Spinal cord (tissue), 9 donors: ENCODE measurements at regions not wholly inside any gene's neighbourhood (a gene's known extent, or its start where the extent isn't known, plus 50 kb on each side); places are given as distances from the start of the nearest gene placed in this dataset.
A peak's percentile ranks its signal among the peaks of the same experiment; 100 is the strongest.

ENCODE experiments used
- DNase-seq, 6 donors: peaks; one replicate each; pipeline versions ENCODE4 v3.0.0 to v3.0.0-alpha.2; 2013 to 2015; ENCODE audit warnings: low spot score in 6 of 6, low read depth in 4 of 6
- H3K27ac ChIP-seq: one replicate; pipeline ENCODE4 v1.5.1; 2013; ENCODE audit warnings: low read depth, low read length, control low read depth
- H3K27me3 ChIP-seq: one replicate; pipeline ENCODE4 v1.6.1; 2013; ENCODE audit warnings: low read length; ENCODE audit not compliant: control insufficient read depth, insufficient read depth
- H3K36me3 ChIP-seq: one replicate; pipeline ENCODE4 v1.6.1; 2013; ENCODE audit warnings: low read length; ENCODE audit not compliant: control insufficient read depth, insufficient read depth
- H3K4me1 ChIP-seq: one replicate; pipeline ENCODE4 v1.6.1; 2013; ENCODE audit warnings: low read length; ENCODE audit not compliant: control insufficient read depth, insufficient read depth
- H3K4me3 ChIP-seq: one replicate; pipeline ENCODE4 v1.5.1; 2013; ENCODE audit warnings: low read depth, low read length, control low read depth
- H3K9me3 ChIP-seq: one replicate; pipeline ENCODE4 v1.6.1; 2013; ENCODE audit warnings: low read length; ENCODE audit not compliant: control insufficient read depth, insufficient read depth
- WGBS: methylation state at CpG from one replicate; pipeline ENCODE4 v1.1.5; 2013; ENCODE audit warnings: missing lambda C conversion rate; ENCODE audit not compliant: insufficient coverage; 5-methylcytosine and 5-hydroxymethylcytosine counted together
- donor health status: healthy.

GRCh38 chr1:198809247-198809646 lies 170.4 kb downstream of the PTPRC start:
- no peak for DNase-seq
- peaks cover 1% of the 10 kb centered on the region for H3K9me3 ChIP-seq
- no peak overlapping the region for H3K4me3 ChIP-seq
- no peaks in the 10 kb centered on the region for H3K36me3 ChIP-seq
- 89% methylated on average over 1 of the region's 1 CpG for WGBS
- no peaks in the 10 kb centered on the region for H3K4me1 ChIP-seq
- peak overlapping the region; percentile 15 for H3K27ac ChIP-seq
- no peaks in the 10 kb centered on the region for H3K27me3 ChIP-seq

DNA sequence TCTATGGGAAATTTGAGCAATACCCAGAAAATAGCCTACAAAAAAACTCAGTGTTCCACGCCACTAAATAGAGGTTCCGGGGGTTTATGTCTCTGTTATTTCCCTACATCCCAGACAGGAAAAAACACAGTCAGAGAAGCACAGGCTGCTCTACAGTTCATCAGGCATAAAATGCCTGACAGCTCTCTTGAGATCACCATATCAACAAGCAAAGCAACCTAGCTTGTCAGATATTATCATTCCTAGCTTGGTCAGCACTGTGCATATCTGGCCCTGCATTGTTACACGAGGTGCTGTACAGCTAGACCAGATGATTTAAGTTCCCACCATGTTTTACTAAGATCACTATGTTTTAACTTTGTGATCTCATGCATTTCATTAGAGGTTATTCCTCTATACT lies 172.6 kb downstream of the PTPRC start:
- no peaks in the 10 kb centered on the region for H3K4me1 ChIP-seq
- no peak overlapping the region for H3K4me3 ChIP-seq
- H3K36me3 ChIP-seq: no peaks in the 10 kb centered on the region
- no peak overlapping the region for H3K27ac ChIP-seq
- H3K27me3 ChIP-seq: no peaks in the 10 kb centered on the region
- H3K9me3 ChIP-seq: peaks cover 1% of the 10 kb centered on the region
- peak in 1 of 6 donors; percentile 15 for DNase-seq
- 33% methylated on average over 2 of the region's 3 CpGs for WGBS

DNA sequence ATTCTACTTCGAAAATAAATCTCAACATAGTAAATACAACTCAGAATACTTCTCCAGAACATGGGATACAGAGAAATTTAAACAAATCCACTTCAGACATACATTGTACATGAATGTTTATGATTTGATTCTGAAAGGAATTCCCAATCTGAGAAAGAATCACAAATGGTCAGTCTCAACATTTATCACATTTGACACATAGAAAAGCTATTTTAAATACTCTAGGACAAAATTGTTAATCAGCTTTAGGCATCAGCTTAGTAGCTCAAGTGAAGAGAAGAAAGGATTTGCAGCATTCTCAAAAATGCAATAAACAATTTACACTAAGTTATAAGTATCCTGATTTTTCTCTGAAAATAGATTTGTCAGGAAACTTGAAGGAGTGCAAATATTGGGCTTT lies 184.8 kb downstream of the PTPRC start:
- no peaks in the 10 kb centered on the region for H3K9me3 ChIP-seq
- H3K4me1 ChIP-seq: no peaks in the 10 kb centered on the region
- H3K27ac ChIP-seq: no peak overlapping the region
- WGBS: no CpG with 5 or more reads among the region's 1 CpG
- H3K27me3 ChIP-seq: no peaks in the 10 kb centered on the region
- DNase-seq: no peak
- no peak overlapping the region for H3K4me3 ChIP-seq
- H3K36me3 ChIP-seq: peaks cover 2% of the 10 kb centered on the region

DNA sequence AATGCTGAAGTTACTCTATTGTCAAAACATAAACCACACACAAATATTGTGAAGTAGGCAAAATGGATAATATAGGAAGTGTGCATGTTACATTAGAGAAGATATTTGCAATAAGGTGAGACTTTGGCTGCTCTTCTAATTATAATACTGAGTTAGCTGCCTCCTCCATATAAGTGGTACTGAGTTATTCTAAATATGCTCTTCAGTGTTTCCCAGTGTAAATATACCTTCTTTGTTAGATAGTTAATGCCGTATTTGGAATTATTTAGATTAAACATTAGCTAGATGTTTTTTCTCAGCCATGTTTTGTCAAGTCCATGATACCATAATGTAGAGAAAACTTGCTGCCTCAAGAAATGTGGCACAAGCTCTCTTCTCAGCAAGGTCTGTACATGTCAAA lies 186.4 kb downstream of the PTPRC start:
- H3K27me3 ChIP-seq: no peaks in the 10 kb centered on the region
- no CpG with 5 or more reads among the region's 1 CpG for WGBS

DNA sequence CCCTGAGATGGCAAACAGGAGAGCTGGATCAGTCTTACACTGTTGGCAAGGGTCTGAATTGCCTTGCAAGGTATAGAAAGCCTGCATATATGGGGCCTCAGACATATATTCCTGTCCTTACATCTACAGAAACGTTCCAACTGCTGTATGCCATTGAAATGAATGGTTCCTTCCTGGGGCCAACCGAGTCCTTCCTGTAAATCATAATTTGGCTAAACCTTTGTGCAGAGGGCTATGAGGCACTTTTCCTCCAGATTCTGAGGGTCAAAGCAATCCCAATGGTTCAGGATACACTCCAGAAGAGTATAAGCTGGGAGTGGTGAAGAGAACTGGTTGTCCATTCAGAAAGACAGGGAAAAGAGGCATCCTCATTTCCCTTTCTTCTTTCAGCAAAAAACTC lies 190.5 kb downstream of the PTPRC start:
- Histone ChIP-seq H3K4me1 (no peaks in the 10 kb centered on the region), H3K27me3 (no peaks in the 10 kb centered on the region), H3K36me3 (peaks cover 2% of the 10 kb centered on the region), H3K4me3 (no peak overlapping the region), H3K27ac (no peak overlapping the region), H3K9me3 (no peaks in the 10 kb centered on the region)
- WGBS: 100% methylated on average over 1 of the region's 2 CpGs
- no peak for DNase-seq

More for the DNA sequence above, 186.4 kb downstream of the PTPRC start:
- H3K9me3 ChIP-seq: no peaks in the 10 kb centered on the region
- no peak overlapping the region for H3K4me3 ChIP-seq
- no peaks in the 10 kb centered on the region for H3K4me1 ChIP-seq
- peaks cover 2% of the 10 kb centered on the region for H3K36me3 ChIP-seq
- no peak overlapping the region for H3K27ac ChIP-seq
- no peak for DNase-seq

DNA sequence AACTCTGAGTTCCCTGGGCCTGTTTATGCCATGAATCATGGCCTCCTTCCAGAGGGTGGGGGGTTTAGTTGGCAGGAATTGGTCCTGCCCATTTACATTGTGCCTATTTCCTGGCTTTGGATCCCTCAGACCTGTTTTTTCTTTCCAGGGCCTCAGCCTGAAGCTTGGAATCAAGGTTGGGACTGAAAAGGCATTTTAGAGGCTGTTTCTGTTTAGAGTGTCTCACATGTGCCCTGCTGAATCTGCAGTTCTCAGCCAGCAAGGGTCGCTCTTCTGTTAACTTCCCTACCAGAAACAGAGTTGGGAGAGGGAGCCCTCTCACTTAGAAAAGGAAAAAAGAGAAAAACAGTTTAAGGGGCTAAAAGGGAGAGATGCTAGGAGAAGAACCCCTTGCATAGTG lies 191.1 kb downstream of the PTPRC start:
- Histone ChIP-seq H3K4me1 (no peaks in the 10 kb centered on the region), H3K36me3 (peaks cover 2% of the 10 kb centered on the region), H3K4me3 (no peak overlapping the region), H3K9me3 (no peaks in the 10 kb centered on the region), H3K27ac (no peak overlapping the region), H3K27me3 (no peaks in the 10 kb centered on the region)
- no CpG with 5 or more reads among the region's 1 CpG for WGBS
- peak in 2 of 6 donors; percentile 44 to 86 for DNase-seq

DNA sequence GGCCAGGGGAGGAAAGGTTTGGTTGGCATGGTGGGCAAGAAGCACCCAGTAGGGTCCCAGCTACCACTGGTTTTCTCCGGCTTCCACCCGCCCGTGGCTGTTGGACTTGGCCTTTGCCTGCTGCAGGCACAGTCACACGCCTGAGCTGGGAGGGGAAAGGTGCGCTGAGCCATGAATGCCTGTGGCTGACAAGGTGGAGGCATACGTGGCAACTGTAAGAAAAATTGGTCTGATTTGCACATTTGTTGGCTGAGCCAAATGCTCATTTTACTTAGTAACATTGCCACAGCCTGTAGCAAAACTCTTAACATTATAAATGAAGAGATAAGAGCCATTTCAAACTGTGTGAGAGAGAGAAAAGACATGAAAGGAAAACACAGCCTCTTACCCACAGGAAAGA lies 191.6 kb downstream of the PTPRC start:
- no peaks in the 10 kb centered on the region for H3K9me3 ChIP-seq
- no peaks in the 10 kb centered on the region for H3K27me3 ChIP-seq
- 80% methylated on average over 5 of the region's 6 CpGs for WGBS
- peaks cover 2% of the 10 kb centered on the region for H3K36me3 ChIP-seq
- DNase-seq: peak in 2 of 6 donors; percentile 19 to 21
- H3K4me3 ChIP-seq: no peak overlapping the region
- no peaks in the 10 kb centered on the region for H3K4me1 ChIP-seq
- H3K27ac ChIP-seq: no peak overlapping the region

GRCh38 chr1:198833706-198834503 lies 195.1 kb downstream of the PTPRC start:
- Histone ChIP-seq H3K27ac (no peak overlapping the region), H3K4me3 (no peak overlapping the region), H3K4me1 (no peaks in the 10 kb centered on the region), H3K36me3 (no peaks in the 10 kb centered on the region), H3K27me3 (no peaks in the 10 kb centered on the region), H3K9me3 (no peaks in the 10 kb centered on the region)
- 74% methylated on average over 2 of the region's 6 CpGs for WGBS
- DNase-seq: peak in 1 of 6 donors; percentile 51

DNA sequence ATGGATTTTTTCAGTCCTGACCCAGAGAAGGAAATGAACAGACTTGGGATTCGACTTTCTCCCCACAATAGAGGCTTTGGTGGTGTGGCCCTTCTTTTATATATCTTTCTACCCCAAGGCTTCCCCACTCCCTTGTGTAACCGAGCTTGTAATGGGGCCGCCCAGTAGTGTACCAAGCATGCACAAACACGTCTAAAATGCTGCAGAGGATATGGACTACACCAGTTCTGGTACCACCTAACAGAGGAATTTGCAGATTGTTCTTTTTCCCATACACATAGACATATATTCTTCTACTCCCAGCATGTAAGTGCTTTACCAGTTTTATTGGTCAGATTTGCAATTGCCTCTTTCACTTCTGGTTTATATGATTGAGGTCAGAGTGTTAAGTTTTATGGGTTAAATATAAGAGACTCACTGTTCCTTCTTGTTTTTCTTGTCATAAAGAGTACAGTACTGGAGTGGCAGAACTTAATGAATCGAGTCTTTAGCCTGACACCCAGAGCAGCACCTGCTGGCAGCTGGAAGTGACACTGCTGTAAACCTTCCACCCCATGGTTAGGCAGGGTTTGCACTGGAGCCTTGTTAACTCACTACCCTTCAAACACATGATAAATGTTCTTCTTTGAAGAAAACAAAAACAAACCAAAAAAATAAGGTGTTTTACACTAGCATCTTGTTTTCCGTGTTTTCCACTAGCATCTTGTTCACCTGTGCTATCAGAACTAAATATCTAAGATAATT lies 198.6 kb downstream of the PTPRC start:
- Histone ChIP-seq H3K9me3 (no peaks in the 10 kb centered on the region), H3K27ac (no peak overlapping the region), H3K4me3 (no peak overlapping the region), H3K36me3 (no peaks in the 10 kb centered on the region), H3K4me1 (no peaks in the 10 kb centered on the region), H3K27me3 (no peaks in the 10 kb centered on the region)
- WGBS: 80% methylated on average over 4 of the region's 6 CpGs
- DNase-seq: no peak

DNA sequence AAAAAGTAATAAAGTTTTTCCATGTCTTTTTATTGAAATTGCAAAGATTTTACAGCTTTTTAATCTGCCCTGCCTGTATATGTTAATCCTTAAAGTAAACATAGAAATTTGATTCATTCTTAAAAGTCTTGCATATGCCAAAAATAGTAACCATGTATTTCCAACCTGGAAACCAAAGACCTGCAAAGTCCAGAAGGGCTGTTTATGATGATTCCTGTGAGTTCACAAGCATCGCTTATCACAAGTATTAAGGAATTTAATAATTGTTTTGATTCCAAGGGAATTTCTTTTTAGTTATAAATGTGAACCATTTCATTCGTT lies 199.1 kb downstream of the PTPRC start:
- no CpG with 5 or more reads among the region's 2 CpGs for WGBS
- Histone ChIP-seq H3K36me3 (no peaks in the 10 kb centered on the region), H3K27ac (no peak overlapping the region)

More for the DNA sequence above, 199.1 kb downstream of the PTPRC start:
- no peak for DNase-seq
- no peaks in the 10 kb centered on the region for H3K27me3 ChIP-seq
- H3K4me1 ChIP-seq: no peaks in the 10 kb centered on the region
- H3K4me3 ChIP-seq: no peak overlapping the region
- no peaks in the 10 kb centered on the region for H3K9me3 ChIP-seq
